K562 (cell line): ENCODE measurements at regions not wholly inside any gene's neighbourhood (a gene's known extent, or its start where the extent isn't known, plus 50 kb on each side); places are given as distances from the start of the nearest gene placed in this dataset.

ENCODE experiments used
- ATAC-seq: fragments of 200-7000 bp; cut with Tn5 transposase; 3 replicates; pipeline ENCODE4 v1.9.1; 2020; ENCODE audit warnings: moderate library complexity
- BruUV-seq: library from RNA; stranded (reverse); fragments of 400-500 nt; replicated peaks from 2 replicates; lab custom pipeline; 2021; lab: Mats Ljungman, UMichigan
- CTCF ChIA-PET: fragments of 300-600 bp; formaldehyde crosslinking; extraction: SDS; loops from one replicate; lab custom pipeline; 2021; ENCODE audit warnings: low intra/inter-chr PET ratio; lab: Yijun Ruan, JAX
- POLR2A ChIA-PET: fragments of 300-600, 350-650 bp; sonication (Branson Sonifier 250); formaldehyde crosslinking; extraction: SDS; loops from one replicate; lab custom pipeline; 2021; ENCODE audit warnings: antibody characterized with exemption, inconsistent platforms; lab: Yijun Ruan, JAX
- DNase-seq, 4 experiments: peaks; one replicate each; pipeline versions ENCODE4 v3.0.0 to v3.0.0-alpha.2; 2011 to 2018; ENCODE audit warnings: low spot score in 3 of 4, mixed read lengths in 3 of 4; ENCODE audit errors: extremely low read depth in 1 of 4
- FAIRE-seq: peaks from 2 replicates; lab custom pipeline; 2011; peaks lifted over from hg19 to GRCh38; lab: Jason Lieb, UNC
- H2AFZ ChIP-seq: 2 replicates; pipeline ENCODE4 v1.6.0; 2011; ENCODE audit warnings: low read depth, low read length, control low read depth, inconsistent platforms
- H3K27ac ChIP-seq: fragments of 200-600 bp; 3 replicates; pipeline ENCODE4 v1.8.0; 2011; ENCODE audit warnings: low read depth, mild to moderate bottlenecking, control low read depth, inconsistent platforms, low read length, moderate library complexity, mixed read lengths; ENCODE audit errors: extremely low read depth
- H3K27me3 ChIP-seq, 2 experiments: fragments of 300-600 bp in 1 of 2; 2 replicates in 1 of 2; 3 replicates in 1 of 2; pipeline versions ENCODE4 v1.6.0 to v1.8.0; 2011; ENCODE audit warnings: inconsistent platforms in 2 of 2, low read length in 2 of 2, mild to moderate bottlenecking in 1 of 2, mixed read lengths in 1 of 2, moderate library complexity in 1 of 2; ENCODE audit not compliant: control insufficient read depth in 2 of 2, insufficient read depth in 2 of 2
- H3K36me3 ChIP-seq: fragments of 300-600 bp; 3 replicates; pipeline ENCODE4 v1.8.0; 2011; ENCODE audit warnings: mild to moderate bottlenecking, low read length, inconsistent platforms; ENCODE audit not compliant: control insufficient read depth, insufficient read depth
- H3K4me1 ChIP-seq, 2 experiments: fragments of 200-600 bp in 1 of 2; replicated peaks in 1 of 2; 2 replicates in 1 of 2; 3 replicates in 1 of 2; pipeline versions ENCODE4 v1.5.1 to v1.8.0; 2011; ENCODE audit warnings: inconsistent platforms in 2 of 2, low read length in 2 of 2, mild to moderate bottlenecking in 1 of 2, mixed read lengths in 1 of 2, moderate library complexity in 1 of 2; ENCODE audit not compliant: control insufficient read depth in 2 of 2, insufficient read depth in 2 of 2
- H3K4me2 ChIP-seq: 2 replicates; pipeline ENCODE4 v1.6.1; 2011; ENCODE audit warnings: low read length, control low read depth, inconsistent platforms, mixed read lengths; ENCODE audit not compliant: insufficient read depth
- H3K4me3 ChIP-seq: fragments of 200-600 bp; sonication (generic), shearing (Covaris generic); 2 replicates; pipeline ENCODE4 v1.5.1; 2016; ENCODE audit warnings: control low read depth, inconsistent platforms
- H3K79me2 ChIP-seq: fragments of 200-600 bp; 3 replicates; pipeline ENCODE4 v1.8.0; 2011; ENCODE audit warnings: low read length, inconsistent platforms; ENCODE audit not compliant: control insufficient read depth, insufficient read depth
- H3K9ac ChIP-seq, 2 experiments: 2 replicates each; pipeline versions ENCODE4 v1.6.0 to v1.6.1; 2011; ENCODE audit warnings: low read depth in 2 of 2, low read length in 2 of 2, control low read depth in 1 of 2, inconsistent platforms in 1 of 2, mild to moderate bottlenecking in 1 of 2, mixed read lengths in 1 of 2; ENCODE audit not compliant: insufficient read depth in 1 of 2
- H3K9me1 ChIP-seq: one replicate; pipeline ENCODE4 v1.6.0; 2011; ENCODE audit warnings: inconsistent platforms, mild to moderate bottlenecking, low read length, moderate library complexity; ENCODE audit not compliant: control insufficient read depth, insufficient read depth
- H3K9me3 ChIP-seq: replicated peaks from 2 replicates; pipeline ENCODE4 v1.5.1; 2011; ENCODE audit warnings: low read depth, low read length, inconsistent platforms; ENCODE audit not compliant: control insufficient read depth, insufficient read depth
- H4K20me1 ChIP-seq: replicated peaks from 2 replicates; pipeline ENCODE4 v1.6.1; 2011; ENCODE audit warnings: low read length, inconsistent platforms, mixed read lengths; ENCODE audit not compliant: control insufficient read depth, insufficient read depth
- ELF4 ChIP-seq: fragments of 450-650 bp; formaldehyde crosslinking; IDR thresholded peaks from 2 replicates; pipeline ENCODE4 v1.4.0; 2022; ENCODE audit warnings: missing genetic modification characterization
- ETS2 ChIP-seq: IDR thresholded peaks from 2 replicates; pipeline ENCODE4 v1.6.1; 2016; ENCODE audit warnings: borderline replicate concordance, missing genetic modification characterization, mild to moderate bottlenecking, moderate library complexity, missing compliant biosample characterization; ENCODE audit not compliant: poor library complexity, severe bottlenecking
- HLTF ChIP-seq: fragments of 450-650 bp; IDR thresholded peaks from 2 replicates; pipeline ENCODE4 v1.6.1; 2016
- THAP12 ChIP-seq: fragments of 250-450 bp; sonication (Bioruptor Pico); IDR thresholded peaks from 2 replicates; pipeline ENCODE4 v1.9.0; 2021; ENCODE audit warnings: mild to moderate bottlenecking, inconsistent platforms
- U2AF1 ChIP-seq: fragments of 200-400 bp; formaldehyde crosslinking; optimal IDR thresholded peaks from 2 replicates; pipeline ENCODE3; 2017; ENCODE audit warnings: mild to moderate bottlenecking, low read depth, low read length, moderate library complexity
- ZFP1 ChIP-seq: fragments of 450-650 bp; formaldehyde crosslinking; IDR thresholded peaks from 2 replicates; pipeline ENCODE4 v1.4.0; 2020; ENCODE audit warnings: mild to moderate bottlenecking, mixed read lengths
- ZNF57 ChIP-seq: fragments of 450-650 bp; formaldehyde crosslinking; IDR thresholded peaks from 2 replicates; pipeline ENCODE4 v1.4.0; 2020; ENCODE audit warnings: mild to moderate bottlenecking, moderate library complexity
- WGBS: fragments of 100-300 bp; shearing (Covaris generic); methylation state at CpG from one replicate; pipeline ENCODE4 v1.1.6; 2016; ENCODE audit warnings: low coverage, mixed read lengths; ENCODE audit not compliant: insufficient coverage; ENCODE audit errors: missing lambda C conversion rate; 5-methylcytosine and 5-hydroxymethylcytosine counted together
- in situ Hi-C: fragments of 300-500 bp; cut with MboI; formaldehyde crosslinking; loops from 4 replicates; pipeline ENCODE4 v1.15.0; 2018; ENCODE audit warnings: inconsistent platforms, mixed read lengths
- intact Hi-C: fragments of 100-400 bp; cut with micrococcal nuclease; formaldehyde crosslinking; loops from 2 replicates; pipeline ENCODE4 v1.14.2; 2022
- TF ChIP-seq, protein P1 (sequence below): fragments of 450-650 bp; IDR thresholded peaks from 2 replicates; pipeline ENCODE4 v1.6.1; 2016

GRCh38 chr6:156402628-156403027 is 374.6 kb upstream of the ARID1B start (continued):
- no peak for TF ChIP-seq U2AF1
- TF ChIP-seq ZNF57 = no peak
- TF ChIP-seq, protein P1, sequence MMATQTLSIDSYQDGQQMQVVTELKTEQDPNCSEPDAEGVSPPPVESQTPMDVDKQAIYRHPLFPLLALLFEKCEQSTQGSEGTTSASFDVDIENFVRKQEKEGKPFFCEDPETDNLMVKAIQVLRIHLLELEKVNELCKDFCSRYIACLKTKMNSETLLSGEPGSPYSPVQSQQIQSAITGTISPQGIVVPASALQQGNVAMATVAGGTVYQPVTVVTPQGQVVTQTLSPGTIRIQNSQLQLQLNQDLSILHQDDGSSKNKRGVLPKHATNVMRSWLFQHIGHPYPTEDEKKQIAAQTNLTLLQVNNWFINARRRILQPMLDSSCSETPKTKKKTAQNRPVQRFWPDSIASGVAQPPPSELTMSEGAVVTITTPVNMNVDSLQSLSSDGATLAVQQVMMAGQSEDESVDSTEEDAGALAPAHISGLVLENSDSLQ = no peak
- no peak for TF ChIP-seq THAP12
- no peak for TF ChIP-seq ETS2 (tag)

DNA sequence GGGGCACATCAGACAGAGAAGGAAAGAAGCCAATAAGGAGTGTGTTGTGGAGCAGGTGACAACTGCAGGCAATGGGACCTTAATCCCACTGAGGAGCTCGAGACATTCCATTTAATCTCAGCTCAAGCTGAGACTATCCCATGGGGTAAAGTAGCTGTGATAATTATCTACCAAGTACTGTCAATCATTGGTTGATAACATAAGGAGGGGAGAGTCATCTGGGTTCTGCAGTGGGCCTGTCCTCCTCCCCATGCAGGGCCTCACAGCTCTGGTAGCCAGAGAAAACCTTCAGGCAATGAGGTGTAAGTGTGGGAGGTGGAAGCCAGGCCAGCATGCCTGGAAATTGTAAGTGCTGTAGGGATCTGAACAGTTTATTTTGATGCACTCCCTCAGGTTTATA is 375.0 kb upstream of the ARID1B start:
- no TSS peak for BruUV-seq
- TF ChIP-seq ZFP1 (CRISPR knock-in tag) = no peak
- TF ChIP-seq HLTF = no peak
- no peak for TF ChIP-seq ELF4 (CRISPR knock-in tag)
- Histone ChIP-seq H3K4me1 (peaks cover 0 to under 1% of the 10 kb centered on the region in 2 experiments; a peak in 1 of 5 replicates), H3K9ac (no peak overlapping the region), H3K27me3 (peaks cover 8 to 10% of the 10 kb centered on the region in 2 experiments; a peak in 4 of 5 replicates), H3K36me3 (no peaks in the 10 kb centered on the region), H3K79me2 (no peaks in the 10 kb centered on the region), H3K9me3 (no peaks in the 10 kb centered on the region), H3K27ac (no peak overlapping the region), H2AFZ (no peak overlapping the region), H3K4me2 (no peak overlapping the region), H3K9me1 (no peaks in the 10 kb centered on the region), H3K4me3 (no peak overlapping the region), H4K20me1 (no peaks in the 10 kb centered on the region)
- intact Hi-C loops (no loop called here), in situ Hi-C loops (no loop called here)
- CTCF ChIA-PET = no interaction called here
- ATAC-seq = no peak
- FAIRE-seq = no peak
- WGBS = 0% methylated on average over 1 of the region's 1 CpG
- no peak for DNase-seq
- POLR2A ChIA-PET = no interaction called here
